ENCODE measurements at regions not wholly inside any gene's neighbourhood (a gene's known extent, or its start where the extent isn't known, plus 50 kb on each side); places are given as distances from the start of the nearest gene placed in this dataset.

DNA sequence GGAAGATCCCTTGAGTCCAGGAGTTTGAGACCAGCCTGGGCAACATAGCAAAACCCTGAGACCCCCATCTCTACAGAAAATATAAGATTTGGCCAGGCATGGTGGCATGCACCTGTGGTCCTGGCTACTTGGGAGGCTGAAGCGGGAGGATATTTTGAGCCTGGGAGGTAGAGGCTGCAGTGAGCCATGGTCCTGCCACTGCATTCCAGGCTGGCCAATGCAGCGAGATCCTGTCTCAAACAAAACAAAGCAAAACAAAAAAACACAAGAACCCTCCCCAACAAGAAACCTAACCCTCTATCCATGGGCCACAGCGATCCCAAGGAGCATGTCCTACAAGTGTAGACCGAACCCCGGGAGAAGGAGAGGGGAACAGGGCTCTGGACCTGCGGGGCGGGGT, 133.3 kb downstream of the MGAT5B start:
- Histone ChIP-seq H3K9me3 (ENCODE audit: insufficient read depth, low read length) (no peaks in the 10 kb centered on the region), H3F3A (ENCODE audit: insufficient read depth) (0 out of 2 replicates have a peak, but pooled peaks cover 7% of the 10 kb centered on the region), H3K36me3 (ENCODE audit: low read length) (no peaks in the 10 kb centered on the region), H3K9ac (ENCODE audit: low read length) (no peak overlapping the region), H4K20me1 (ENCODE audit: low read depth, low read length) (no peaks in the 10 kb centered on the region), H3K9me2 (replicated peaks; ENCODE audit: insufficient read depth, low read length) (no peaks in the 10 kb centered on the region), H3K4me3 (ENCODE audit: insufficient read depth, low read length, poor library complexity, severe bottlenecking) (no peak overlapping the region), H3K27ac (ENCODE audit: low read depth, low read length) (no peak overlapping the region), H3K27me3 (ENCODE audit: low read length) (no peaks in the 10 kb centered on the region), H2AFZ (ENCODE audit: low read depth, low read length, severe bottlenecking) (no peak overlapping the region), H3K4me2 (ENCODE audit: low read depth, low read length, poor library complexity, severe bottlenecking) (no peak overlapping the region), H3K79me2 (ENCODE audit: insufficient read depth, low read length) (no peaks in the 10 kb centered on the region)
- no peak for TF ChIP-seq EZH2phosphoT487 (conservative IDR thresholded peaks at IDR 0.05; ENCODE audit: low read length)

DNA sequence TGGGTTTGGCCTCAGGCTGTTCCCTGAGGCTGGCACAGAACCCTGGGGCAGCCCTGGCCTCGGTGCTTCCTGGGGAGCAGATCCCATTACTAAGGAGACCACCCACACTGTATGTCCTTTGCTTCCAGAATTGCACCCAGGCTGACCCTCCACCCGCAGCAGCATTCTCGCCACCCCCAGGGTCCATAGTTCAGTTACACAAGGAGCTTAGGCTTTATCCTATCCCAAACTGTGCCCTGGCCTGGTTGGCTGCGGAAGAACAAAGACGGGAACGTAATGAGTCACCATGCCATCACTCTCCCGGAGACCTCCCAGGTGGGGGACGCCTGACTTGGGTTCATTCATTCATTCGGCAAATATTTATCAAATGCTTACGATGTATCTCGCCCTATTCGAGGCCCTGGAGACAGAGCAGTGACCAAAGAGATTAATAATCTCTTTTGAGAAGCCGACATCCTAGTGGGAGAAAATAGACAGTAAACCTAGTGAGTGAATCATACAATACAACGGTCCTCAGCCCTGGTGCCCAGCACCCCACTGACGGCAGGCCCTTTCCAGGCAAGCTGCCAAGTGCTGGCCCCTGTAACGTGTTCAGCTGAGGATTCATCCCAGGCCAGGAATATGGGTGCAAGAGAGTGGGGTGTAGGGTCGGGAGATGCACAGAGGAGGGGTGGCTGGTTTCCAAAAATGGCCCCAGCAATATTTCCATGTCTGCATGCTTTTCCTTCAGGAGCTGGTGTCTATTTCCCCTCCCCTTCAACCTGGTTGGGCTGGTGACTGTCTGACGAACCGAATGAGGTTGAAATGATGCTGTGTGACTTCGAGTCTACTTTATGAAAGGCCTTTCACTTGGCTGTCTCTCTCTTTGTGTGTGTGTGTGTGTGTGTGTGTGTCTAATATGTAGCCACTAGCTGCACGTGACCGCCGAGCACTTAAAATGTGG, 134.2 kb downstream of the MGAT5B start:
- H3K79me2 ChIP-seq (ENCODE audit: insufficient read depth, low read length), result no peaks in the 10 kb centered on the region
- no peak overlapping the region for H3K4me3 ChIP-seq (ENCODE audit: insufficient read depth, low read length, poor library complexity, severe bottlenecking)
- no peak overlapping the region for H3K9ac ChIP-seq (ENCODE audit: low read length)
- H3K36me3 ChIP-seq (ENCODE audit: low read length), result no peaks in the 10 kb centered on the region
- H3K4me2 ChIP-seq (ENCODE audit: low read depth, low read length, poor library complexity, severe bottlenecking), result no peak overlapping the region
- H3K9me3 ChIP-seq (ENCODE audit: insufficient read depth, low read length), result no peaks in the 10 kb centered on the region
- H3K27ac ChIP-seq (ENCODE audit: low read depth, low read length), result no peak overlapping the region
- H4K20me1 ChIP-seq (ENCODE audit: low read depth, low read length), result no peaks in the 10 kb centered on the region
- no peak overlapping the region for H2AFZ ChIP-seq (ENCODE audit: low read depth, low read length, severe bottlenecking)
- H3K27me3 ChIP-seq (ENCODE audit: low read length), result no peaks in the 10 kb centered on the region
- TF ChIP-seq EZH2phosphoT487 (conservative IDR thresholded peaks at IDR 0.05; ENCODE audit: low read length), result no peak
- TF ChIP-seq, protein P1, sequence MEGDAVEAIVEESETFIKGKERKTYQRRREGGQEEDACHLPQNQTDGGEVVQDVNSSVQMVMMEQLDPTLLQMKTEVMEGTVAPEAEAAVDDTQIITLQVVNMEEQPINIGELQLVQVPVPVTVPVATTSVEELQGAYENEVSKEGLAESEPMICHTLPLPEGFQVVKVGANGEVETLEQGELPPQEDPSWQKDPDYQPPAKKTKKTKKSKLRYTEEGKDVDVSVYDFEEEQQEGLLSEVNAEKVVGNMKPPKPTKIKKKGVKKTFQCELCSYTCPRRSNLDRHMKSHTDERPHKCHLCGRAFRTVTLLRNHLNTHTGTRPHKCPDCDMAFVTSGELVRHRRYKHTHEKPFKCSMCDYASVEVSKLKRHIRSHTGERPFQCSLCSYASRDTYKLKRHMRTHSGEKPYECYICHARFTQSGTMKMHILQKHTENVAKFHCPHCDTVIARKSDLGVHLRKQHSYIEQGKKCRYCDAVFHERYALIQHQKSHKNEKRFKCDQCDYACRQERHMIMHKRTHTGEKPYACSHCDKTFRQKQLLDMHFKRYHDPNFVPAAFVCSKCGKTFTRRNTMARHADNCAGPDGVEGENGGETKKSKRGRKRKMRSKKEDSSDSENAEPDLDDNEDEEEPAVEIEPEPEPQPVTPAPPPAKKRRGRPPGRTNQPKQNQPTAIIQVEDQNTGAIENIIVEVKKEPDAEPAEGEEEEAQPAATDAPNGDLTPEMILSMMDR (IDR thresholded peaks at IDR 0.05; ENCODE audit: insufficient read depth, low read length, poor library complexity, severe bottlenecking), result no peak
- H3F3A ChIP-seq (ENCODE audit: insufficient read depth), result 0 out of 2 replicates have a peak, but pooled peaks cover 7% of the 10 kb centered on the region
- no peaks in the 10 kb centered on the region for H3K9me2 ChIP-seq (replicated peaks; ENCODE audit: insufficient read depth, low read length)

DNA sequence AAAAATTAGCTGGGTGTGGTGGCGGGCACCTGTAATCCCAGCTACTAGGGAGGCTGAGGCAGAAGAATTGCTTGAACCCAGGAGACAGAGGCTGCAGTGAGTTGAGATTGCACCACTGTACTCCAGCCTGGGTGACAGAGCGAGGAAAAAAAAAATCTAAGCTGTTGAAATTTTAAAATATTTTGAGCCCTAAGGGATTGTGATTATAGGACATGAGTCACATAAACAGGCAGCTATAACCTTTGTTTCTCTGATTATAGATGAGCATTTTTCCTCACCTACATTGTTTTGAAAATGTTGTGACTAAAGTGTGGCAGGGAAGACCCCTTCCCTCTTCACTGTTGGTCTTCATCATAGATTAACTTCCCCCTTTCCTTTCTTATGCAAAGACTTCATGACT, 135.5 kb downstream of the MGAT5B start:
- 0 out of 2 replicates have a peak, but pooled peaks cover 2% of the 10 kb centered on the region for H3F3A ChIP-seq (ENCODE audit: insufficient read depth)
- no peak overlapping the region for H3K4me3 ChIP-seq (ENCODE audit: insufficient read depth, low read length, poor library complexity, severe bottlenecking)
- H3K9ac ChIP-seq (ENCODE audit: low read length), result no peak overlapping the region
- no peak overlapping the region for H3K4me2 ChIP-seq (ENCODE audit: low read depth, low read length, poor library complexity, severe bottlenecking)
- no peak overlapping the region for H2AFZ ChIP-seq (ENCODE audit: low read depth, low read length, severe bottlenecking)
- no peaks in the 10 kb centered on the region for H3K79me2 ChIP-seq (ENCODE audit: insufficient read depth, low read length)
- no peaks in the 10 kb centered on the region for H3K36me3 ChIP-seq (ENCODE audit: low read length)
- no peaks in the 10 kb centered on the region for H3K27me3 ChIP-seq (ENCODE audit: low read length)
- no peak overlapping the region for H3K27ac ChIP-seq (ENCODE audit: low read depth, low read length)
- H3K9me2 ChIP-seq (replicated peaks; ENCODE audit: insufficient read depth, low read length), result no peaks in the 10 kb centered on the region
- TF ChIP-seq EZH2phosphoT487 (conservative IDR thresholded peaks at IDR 0.05; ENCODE audit: low read length), result no peak
- TF ChIP-seq, protein P1 (IDR thresholded peaks at IDR 0.05; ENCODE audit: insufficient read depth, low read length, poor library complexity, severe bottlenecking), result no peak
- no peaks in the 10 kb centered on the region for H4K20me1 ChIP-seq (ENCODE audit: low read depth, low read length)
- no peaks in the 10 kb centered on the region for H3K9me3 ChIP-seq (ENCODE audit: insufficient read depth, low read length)

Measured in SU-DHL-6 (cell line).